ENCODE measurements at regions not wholly inside any gene's neighbourhood (a gene's known extent, or its start where the extent isn't known, plus 50 kb on each side); places are given as distances from the start of the nearest gene placed in this dataset.

GRCh38 chr2:208819190-208819589 is 412.6 kb downstream of the PTH2R start:
- Histone ChIP-seq H3K4me2 (no peak overlapping the region), H3K9me3 (no peaks in the 10 kb centered on the region; the same call in none of the 2 replicates), H3K79me2 (ENCODE audit: insufficient read depth) (no peaks in the 10 kb centered on the region), H3K9me2 (no peaks in the 10 kb centered on the region), H3K27ac (ENCODE audit: low read depth in 2 of 2, low read length in 1 of 2) (no peak overlapping the region), H3K4me1 (ENCODE audit: control insufficient read depth in 1 of 2, insufficient read depth in 2 of 2, low read depth in 1 of 2, low read length in 1 of 2) (no peaks in the 10 kb centered on the region), H4K20me1 (ENCODE audit: insufficient read depth) (no peaks in the 10 kb centered on the region), H2AFZ (ENCODE audit: low read depth) (no peak overlapping the region), H3K4me3 (ENCODE audit: low read depth in 2 of 2, low read length in 1 of 2) (no peak overlapping the region), H3K36me3 (replicated peaks in 1 of 2; ENCODE audit: control insufficient read depth in 1 of 2, insufficient read depth in 2 of 2, low read length in 1 of 2) (no peaks in the 10 kb centered on the region), H3F3A (replicated peaks; ENCODE audit: insufficient read depth) (no peaks in the 10 kb centered on the region), H3K27me3 (ENCODE audit: insufficient read depth) (no peaks in the 10 kb centered on the region), H3K9ac (no peak overlapping the region)
- DNase-seq, result no peak
- WGBS (ENCODE audit: low lambda C conversion rate), result 50% methylated on average over 2 of the region's 2 CpGs
- ChIA-PET POLR2A (no interaction called here), CTCF (interaction anchor here (0.9 to 3.4 kb wide), 11 partner anchors 375 to 717 kb away, joined by 3 to 22 read pairs (median 4); partner anchors contain the start of gene MAP2)
- no peak for TF ChIP-seq POLR2AphosphoS5 (IDR thresholded peaks at IDR 0.05; ENCODE audit: low read depth, low read length)
- TF ChIP-seq MXI1 (IDR thresholded peaks at IDR 0.05; ENCODE audit: low read depth, low read length), result no peak
- TF ChIP-seq ELF1 (IDR thresholded peaks at IDR 0.05), result no peak
- no peak for TF ChIP-seq RAD21 (IDR thresholded peaks at IDR 0.05; ENCODE audit: low read length)
- TF ChIP-seq RFX5 (IDR thresholded peaks at IDR 0.05; ENCODE audit: low read length), result no peak
- no peak for TF ChIP-seq CTCF (IDR thresholded peaks at IDR 0.05)
- no peak for TF ChIP-seq GABPA (IDR thresholded peaks at IDR 0.05; ENCODE audit: low read depth)
- TF ChIP-seq TCF12 (IDR thresholded peaks at IDR 0.05), result no peak
- TF ChIP-seq FOXM1 (IDR thresholded peaks at IDR 0.05; ENCODE audit: low read depth), result no peak
- no peak for TF ChIP-seq SMC3 (IDR thresholded peaks at IDR 0.05; ENCODE audit: low read depth, low read length)
- TF ChIP-seq MAX (IDR thresholded peaks at IDR 0.05; ENCODE audit: low read depth), result no peak
- TF ChIP-seq FOXJ3 (CRISPR knock-in tag; IDR thresholded peaks at IDR 0.05), result no peak
- TF ChIP-seq SIN3A (IDR thresholded peaks at IDR 0.05; ENCODE audit: borderline replicate concordance, low read depth, low read length), result no peak
- TF ChIP-seq RCOR1 (IDR thresholded peaks at IDR 0.05; ENCODE audit: low read length), result no peak
- no peak for TF ChIP-seq USF1 (IDR thresholded peaks at IDR 0.05; ENCODE audit: borderline replicate concordance, low read depth)
- no peak for TF ChIP-seq TAF1 (IDR thresholded peaks at IDR 0.05; ENCODE audit: borderline replicate concordance, low read depth, low read length)
- TF ChIP-seq MEF2A (IDR thresholded peaks at IDR 0.05; ENCODE audit: borderline replicate concordance, low read depth), result no peak

All from SK-N-SH (cell line).